Osteocyte (in vitro differentiated cells): ENCODE measurements at regions not wholly inside any gene's neighbourhood (a gene's known extent, or its start where the extent isn't known, plus 50 kb on each side); places are given as distances from the start of the nearest gene placed in this dataset.
"Not testable (repeated sequence)": the region's sequence is repeated elsewhere in the genome, so short reads cannot be mapped to it uniquely, and the experiment has no call there.

Source experiments
- DNase-seq: peaks from one replicate; pipeline ENCODE4 v3.0.0; 2021; ENCODE audit warnings: mixed read lengths; ENCODE audit not compliant: unreplicated experiment; ENCODE audit errors: extremely low spot score
- H3K27ac Mint-ChIP-seq: one replicate; pipeline ENCODE4 v1.8.0; 2021; ENCODE audit warnings: mild to moderate bottlenecking, mixed read lengths; ENCODE audit not compliant: unreplicated experiment
- H3K27me3 Mint-ChIP-seq: one replicate; pipeline ENCODE4 v1.8.0; 2021; ENCODE audit warnings: mixed read lengths; ENCODE audit not compliant: unreplicated experiment
- H3K36me3 Mint-ChIP-seq: one replicate; pipeline ENCODE4 v1.8.0; 2021; ENCODE audit warnings: mixed read lengths; ENCODE audit not compliant: unreplicated experiment
- H3K4me1 Mint-ChIP-seq: one replicate; pipeline ENCODE4 v1.8.0; 2021; ENCODE audit warnings: mixed read lengths; ENCODE audit not compliant: unreplicated experiment
- H3K4me3 Mint-ChIP-seq: one replicate; pipeline ENCODE4 v1.8.0; 2021; ENCODE audit warnings: mild to moderate bottlenecking, moderate library complexity, mixed read lengths; ENCODE audit not compliant: unreplicated experiment
- H3K9me3 Mint-ChIP-seq: one replicate; pipeline ENCODE4 v1.8.0; 2021; ENCODE audit warnings: mixed read lengths; ENCODE audit not compliant: unreplicated experiment
- TF ChIP-seq, protein P1 (sequence below): fragments of 200-600 bp; sonication (generic); IDR thresholded peaks from 2 replicates; pipeline ENCODE4 v1.5.0; 2021; ENCODE audit warnings: antibody characterized with exemption, mild to moderate bottlenecking, moderate library complexity

GRCh38 chr5:39928709-39929108 is 503.9 kb upstream of the DAB2 start:
- no peak overlapping the region for H3K4me3 Mint-ChIP-seq
- TF ChIP-seq, protein P1, sequence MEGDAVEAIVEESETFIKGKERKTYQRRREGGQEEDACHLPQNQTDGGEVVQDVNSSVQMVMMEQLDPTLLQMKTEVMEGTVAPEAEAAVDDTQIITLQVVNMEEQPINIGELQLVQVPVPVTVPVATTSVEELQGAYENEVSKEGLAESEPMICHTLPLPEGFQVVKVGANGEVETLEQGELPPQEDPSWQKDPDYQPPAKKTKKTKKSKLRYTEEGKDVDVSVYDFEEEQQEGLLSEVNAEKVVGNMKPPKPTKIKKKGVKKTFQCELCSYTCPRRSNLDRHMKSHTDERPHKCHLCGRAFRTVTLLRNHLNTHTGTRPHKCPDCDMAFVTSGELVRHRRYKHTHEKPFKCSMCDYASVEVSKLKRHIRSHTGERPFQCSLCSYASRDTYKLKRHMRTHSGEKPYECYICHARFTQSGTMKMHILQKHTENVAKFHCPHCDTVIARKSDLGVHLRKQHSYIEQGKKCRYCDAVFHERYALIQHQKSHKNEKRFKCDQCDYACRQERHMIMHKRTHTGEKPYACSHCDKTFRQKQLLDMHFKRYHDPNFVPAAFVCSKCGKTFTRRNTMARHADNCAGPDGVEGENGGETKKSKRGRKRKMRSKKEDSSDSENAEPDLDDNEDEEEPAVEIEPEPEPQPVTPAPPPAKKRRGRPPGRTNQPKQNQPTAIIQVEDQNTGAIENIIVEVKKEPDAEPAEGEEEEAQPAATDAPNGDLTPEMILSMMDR, result no peak
- H3K27me3 Mint-ChIP-seq, result peaks cover 5% of the 10 kb centered on the region
- no peaks in the 10 kb centered on the region for H3K9me3 Mint-ChIP-seq
- no peaks in the 10 kb centered on the region for H3K36me3 Mint-ChIP-seq
- no peak for DNase-seq
- H3K27ac Mint-ChIP-seq, result no peak overlapping the region
- no peaks in the 10 kb centered on the region for H3K4me1 Mint-ChIP-seq

DNA sequence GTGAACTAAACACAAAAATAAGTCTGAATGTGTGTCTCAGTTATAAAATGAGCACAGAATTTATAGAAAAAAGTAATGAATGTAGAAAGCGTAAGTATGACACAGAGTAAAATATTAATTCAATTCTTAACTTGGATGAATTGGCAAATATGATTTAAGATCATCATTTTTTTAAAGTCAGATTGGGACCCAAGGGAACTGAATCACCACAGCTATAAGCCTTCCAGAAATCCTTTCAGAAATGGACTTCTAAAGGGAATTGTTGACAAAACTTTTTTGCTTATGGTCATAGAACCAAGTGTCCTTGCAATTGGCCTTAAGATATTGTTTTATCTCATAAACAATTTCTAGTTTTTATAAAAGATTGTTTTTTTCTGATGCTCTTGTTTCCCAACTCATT is 495.1 kb upstream of the DAB2 start:
- no peak overlapping the region for H3K4me3 Mint-ChIP-seq
- H3K9me3 Mint-ChIP-seq, result no peaks in the 10 kb centered on the region
- no peaks in the 10 kb centered on the region for H3K36me3 Mint-ChIP-seq
- no peak overlapping the region for H3K27ac Mint-ChIP-seq
- DNase-seq, result no peak
- peaks cover 8% of the 10 kb centered on the region for H3K4me1 Mint-ChIP-seq
- H3K27me3 Mint-ChIP-seq, result no peaks in the 10 kb centered on the region
- TF ChIP-seq, protein P1, result no peak

GRCh38 chr5:39912906-39913305 is 488.1 kb upstream of the DAB2 start:
- peaks cover 2% of the 10 kb centered on the region for H3K36me3 Mint-ChIP-seq
- no peaks in the 10 kb centered on the region for H3K27me3 Mint-ChIP-seq
- no peaks in the 10 kb centered on the region for H3K9me3 Mint-ChIP-seq
- H3K4me1 Mint-ChIP-seq, result no peaks in the 10 kb centered on the region
- TF ChIP-seq, protein P1, result no peak
- H3K27ac Mint-ChIP-seq, result no peak overlapping the region
- no peak for DNase-seq
- H3K4me3 Mint-ChIP-seq, result no peak overlapping the region

DNA sequence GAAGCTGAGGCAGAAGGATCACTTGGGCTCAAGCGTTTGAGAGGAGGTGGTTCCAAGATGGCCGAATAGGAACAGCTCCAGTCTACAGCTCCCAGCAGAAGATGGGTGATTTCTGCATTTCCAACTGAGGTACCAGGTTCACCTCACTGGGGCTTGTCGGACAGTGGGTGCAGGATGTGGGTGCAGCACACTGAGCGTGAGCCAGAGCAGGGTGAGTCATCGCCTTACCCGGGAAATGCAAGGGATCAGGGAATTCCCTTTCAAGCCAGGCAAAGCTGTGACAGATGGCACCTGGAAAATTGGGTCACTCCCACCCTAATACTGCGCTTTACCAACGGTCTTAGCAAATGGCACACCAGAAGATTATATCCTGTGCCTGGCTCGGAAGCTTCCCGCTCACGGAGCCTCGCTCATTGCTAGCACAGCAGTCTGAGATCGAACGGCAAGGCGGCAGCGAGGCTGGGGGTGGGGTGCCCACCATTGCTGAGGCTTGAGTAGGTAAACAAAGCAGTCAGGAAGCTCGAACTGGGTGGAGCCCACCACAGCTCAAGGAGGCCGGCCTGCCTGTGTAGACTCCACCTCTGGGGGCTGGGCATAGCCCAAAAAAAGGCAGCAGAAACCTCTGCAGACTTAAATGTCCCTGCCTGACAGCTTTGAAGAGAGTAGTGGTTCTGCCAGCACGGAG is 482.6 kb upstream of the DAB2 start:
- not testable (repeated sequence) for H3K27me3 Mint-ChIP-seq, DNase-seq, H3K9me3 Mint-ChIP-seq, H3K36me3 Mint-ChIP-seq, H3K27ac Mint-ChIP-seq, H3K4me3 Mint-ChIP-seq
- H3K4me1 Mint-ChIP-seq, result peaks cover 13% of the 10 kb centered on the region

DNA sequence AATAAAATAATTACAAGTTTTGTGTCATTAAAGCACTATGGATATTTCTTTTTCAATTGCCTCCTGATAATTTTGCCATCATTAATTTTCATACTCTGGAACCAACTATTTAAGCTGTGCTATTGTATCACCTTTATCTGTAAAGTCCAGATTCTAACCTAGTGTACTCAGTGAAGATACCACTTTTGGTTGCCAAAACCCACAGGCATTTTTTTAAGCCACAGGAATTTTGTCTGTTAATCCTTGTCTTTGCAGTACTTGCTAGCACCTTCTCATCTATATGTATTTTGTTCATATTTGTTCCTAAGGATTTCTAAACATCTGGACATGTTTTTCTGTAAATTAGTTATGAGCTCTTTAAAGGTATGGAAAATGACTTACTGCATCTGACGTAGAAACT is 481.4 kb upstream of the DAB2 start:
- no peaks in the 10 kb centered on the region for H3K9me3 Mint-ChIP-seq
- DNase-seq, result no peak
- no peak overlapping the region for H3K4me3 Mint-ChIP-seq
- H3K27me3 Mint-ChIP-seq, result peaks cover 3% of the 10 kb centered on the region
- TF ChIP-seq, protein P1, result no peak
- no peak overlapping the region for H3K27ac Mint-ChIP-seq
- peaks cover 15% of the 10 kb centered on the region for H3K4me1 Mint-ChIP-seq
- no peaks in the 10 kb centered on the region for H3K36me3 Mint-ChIP-seq
